Activated CD4-positive, alpha-beta T cell treated with anti-CD3 and anti-CD28 coated beads, Interleukin-2, amount 10 ng/mL, durations not matched to agents 7 days and 5 days (primary cell): ENCODE measurements at regions not wholly inside any gene's neighbourhood (a gene's known extent, or its start where the extent isn't known, plus 50 kb on each side); places are given as distances from the start of the nearest gene placed in this dataset.

ENCODE experiments used
- CTCF ChIA-PET: fragments of 350-600 bp; sonication (Branson Sonifier 250); formaldehyde crosslinking; loops from one replicate; lab custom pipeline; 2021; ENCODE audit warnings: antibody characterized with exemption; lab: Charles Lee
- POLR2A ChIA-PET: fragments of 350-600 bp; sonication (Branson Sonifier 250); formaldehyde crosslinking; loops from one replicate; lab custom pipeline; 2021; ENCODE audit warnings: antibody characterized with exemption; lab: Charles Lee
- DNase-seq: peaks from one replicate; pipeline ENCODE4 v3.0.0-alpha.2; 2020
- H3K27ac Mint-ChIP-seq: one replicate; pipeline ENCODE4 v1.8.0; 2021; ENCODE audit warnings: mild to moderate bottlenecking, moderate library complexity, mixed read lengths
- H3K27me3 Mint-ChIP-seq: one replicate; pipeline ENCODE4 v1.8.0; 2021; ENCODE audit warnings: mixed read lengths
- H3K36me3 Mint-ChIP-seq: one replicate; pipeline ENCODE4 v1.8.0; 2021; ENCODE audit warnings: low read depth, mixed read lengths
- H3K4me1 Mint-ChIP-seq: one replicate; pipeline ENCODE4 v1.8.0; 2021; ENCODE audit warnings: mixed read lengths
- H3K4me3 Mint-ChIP-seq: one replicate; pipeline ENCODE4 v1.8.0; 2021; ENCODE audit warnings: mild to moderate bottlenecking, moderate library complexity, mixed read lengths
- H3K9me3 Mint-ChIP-seq: one replicate; pipeline ENCODE4 v1.8.0; 2021; ENCODE audit warnings: mixed read lengths

DNA sequence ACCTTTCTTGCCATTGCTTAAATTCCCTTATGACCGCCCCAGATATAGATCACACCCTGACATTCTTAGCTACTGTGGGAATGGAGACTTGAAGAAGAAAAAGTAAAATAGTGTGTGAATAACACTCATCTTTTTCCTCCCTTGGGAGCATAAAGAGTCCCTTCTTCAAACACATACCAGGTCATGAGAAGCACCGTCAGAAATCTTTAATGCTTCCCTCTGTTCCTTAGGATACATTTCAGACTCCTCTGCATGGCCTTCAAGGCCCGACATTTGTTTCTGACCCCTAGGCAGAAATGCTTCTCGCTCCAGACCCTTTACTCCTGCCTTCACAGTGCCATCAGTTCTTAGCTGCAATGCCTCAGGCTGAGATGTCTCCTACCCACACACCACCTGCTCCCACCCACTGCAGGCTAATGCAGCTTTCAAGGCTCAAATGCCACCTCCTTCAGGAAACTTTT is 143.8 kb upstream of the IL12A start:
- ChIA-PET CTCF (interaction anchor here (1.2 kb wide), 1 partner anchor 184 kb away, joined by 3 read pairs; no protein-coding TSS in a partner anchor), POLR2A (no interaction called here)
- no peaks in the 10 kb centered on the region for H3K9me3 Mint-ChIP-seq
- H3K36me3 Mint-ChIP-seq = no peaks in the 10 kb centered on the region
- H3K4me1 Mint-ChIP-seq = no peaks in the 10 kb centered on the region
- no peak overlapping the region for H3K27ac Mint-ChIP-seq
- no peak overlapping the region for H3K4me3 Mint-ChIP-seq
- H3K27me3 Mint-ChIP-seq = peaks cover 15% of the 10 kb centered on the region
- DNase-seq = no peak

DNA sequence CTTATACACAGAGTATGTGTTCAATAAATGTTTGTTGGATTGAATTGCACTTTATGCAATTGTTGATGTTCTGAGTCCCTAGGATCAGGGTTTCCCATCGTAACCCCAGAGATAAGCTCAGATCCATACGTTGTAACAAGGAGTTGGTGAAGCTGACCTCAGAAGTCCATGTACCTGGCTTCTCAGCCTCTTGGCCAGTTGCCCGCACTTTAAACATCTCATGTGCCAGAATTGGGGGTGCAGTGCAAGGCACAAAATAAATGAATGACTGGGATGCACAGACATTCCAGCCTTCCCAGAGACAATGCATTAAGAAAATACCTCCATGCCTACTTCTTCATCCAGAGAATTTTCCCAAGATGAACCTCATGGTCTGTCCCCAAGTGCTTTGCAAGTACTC is 142.9 kb upstream of the IL12A start:
- Mint-ChIP-seq H3K27ac (no peak overlapping the region), H3K27me3 (peaks cover 7% of the 10 kb centered on the region), H3K4me3 (no peak overlapping the region), H3K9me3 (no peaks in the 10 kb centered on the region), H3K4me1 (no peaks in the 10 kb centered on the region), H3K36me3 (no peaks in the 10 kb centered on the region)
- no peak for DNase-seq
- ChIA-PET POLR2A (interaction anchor here (0.7 kb wide), 1 partner anchor 290 kb away, joined by 5 read pairs; no protein-coding TSS in a partner anchor), CTCF (no interaction called here)

DNA sequence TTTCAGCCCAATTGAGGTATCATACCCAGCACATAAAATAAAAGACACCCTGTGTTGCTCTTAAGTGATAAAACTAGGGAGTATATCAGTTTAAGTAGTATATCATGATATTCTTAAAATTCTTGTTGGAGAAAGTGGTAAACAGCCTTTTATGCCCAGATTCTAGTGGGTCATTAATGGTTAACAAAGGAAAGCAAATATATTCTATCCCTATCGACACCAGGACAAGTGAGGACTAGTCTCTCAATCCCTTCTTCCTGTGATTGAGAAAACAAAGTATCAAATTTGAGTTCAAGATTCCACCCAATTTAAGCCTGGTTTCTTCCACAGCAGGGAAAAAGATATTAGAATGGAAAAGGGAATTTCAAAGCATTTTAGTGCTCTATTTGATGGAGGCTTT is 142.4 kb upstream of the IL12A start:
- CTCF ChIA-PET = no interaction called here
- Mint-ChIP-seq H3K9me3 (no peaks in the 10 kb centered on the region), H3K4me1 (no peaks in the 10 kb centered on the region)

DNA sequence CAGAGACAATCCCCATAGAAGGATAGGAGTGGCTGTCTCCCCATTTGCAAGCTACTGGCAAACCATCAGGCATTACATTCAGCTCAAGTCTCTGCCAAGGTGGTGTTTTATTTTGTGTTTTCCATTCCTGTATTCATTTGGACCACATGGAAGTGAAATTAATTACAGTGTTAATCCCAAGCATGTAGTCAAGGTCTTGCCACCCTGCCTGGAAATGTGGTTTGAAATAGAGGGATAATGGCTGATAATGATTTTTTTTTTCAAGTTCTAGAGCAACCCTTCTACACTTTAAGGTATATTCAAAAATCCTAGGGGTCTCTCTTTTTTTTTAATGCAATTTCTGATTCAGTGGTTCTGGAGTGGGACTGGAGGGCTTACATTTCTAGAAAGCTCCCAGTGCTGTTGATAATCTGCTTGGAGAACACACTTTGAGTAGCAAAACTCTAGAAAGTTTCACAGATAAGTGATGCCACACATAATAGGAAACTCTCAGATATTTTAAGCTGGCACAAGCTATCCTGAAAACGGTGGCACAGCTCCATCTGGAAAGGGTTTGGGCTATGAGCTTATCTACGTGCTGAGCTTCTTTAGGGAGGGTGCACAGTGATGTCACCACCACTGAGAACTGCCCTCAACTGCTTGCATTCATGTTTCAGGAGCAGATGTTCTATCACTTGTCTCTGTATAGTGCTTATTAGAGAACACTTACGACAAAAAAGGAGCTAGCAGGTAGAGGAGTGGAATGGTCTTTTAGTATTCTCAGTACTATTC is 140.1 kb upstream of the IL12A start:
- no peak overlapping the region for H3K27ac Mint-ChIP-seq
- H3K9me3 Mint-ChIP-seq = no peaks in the 10 kb centered on the region
- POLR2A ChIA-PET = no interaction called here
- no peak overlapping the region for H3K4me3 Mint-ChIP-seq
- no peaks in the 10 kb centered on the region for H3K36me3 Mint-ChIP-seq
- H3K4me1 Mint-ChIP-seq = no peaks in the 10 kb centered on the region
- H3K27me3 Mint-ChIP-seq = peaks cover 16% of the 10 kb centered on the region
- CTCF ChIA-PET = no interaction called here
- DNase-seq = no peak

More for the DNA sequence above, 142.4 kb upstream of the IL12A start:
- Mint-ChIP-seq H3K27ac (no peak overlapping the region), H3K4me3 (no peak overlapping the region), H3K27me3 (peaks cover 4% of the 10 kb centered on the region), H3K36me3 (no peaks in the 10 kb centered on the region)
- DNase-seq = no peak
- POLR2A ChIA-PET = no interaction called here

DNA sequence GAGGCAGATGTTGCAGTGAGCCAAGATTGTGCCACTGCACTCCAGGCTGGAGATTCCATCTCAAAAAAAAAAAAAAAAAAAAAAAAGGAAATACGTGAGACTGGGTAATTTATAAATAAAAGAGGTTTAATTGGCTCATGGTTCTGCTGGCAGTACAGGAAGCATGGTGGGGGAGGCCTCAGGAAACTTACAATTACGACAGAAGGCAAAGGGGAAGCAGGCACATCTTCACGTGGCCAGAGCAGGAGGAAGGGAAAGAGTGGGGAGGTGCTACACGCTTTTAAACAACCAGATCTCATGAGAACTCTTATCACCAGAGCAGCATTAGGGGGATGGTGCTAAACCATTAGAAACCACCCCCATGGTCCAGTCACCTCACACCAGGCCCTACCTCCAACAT is 138.2 kb upstream of the IL12A start:
- H3K27ac Mint-ChIP-seq = no peak overlapping the region
- no peaks in the 10 kb centered on the region for H3K9me3 Mint-ChIP-seq
- POLR2A ChIA-PET = no interaction called here
- peaks cover 19% of the 10 kb centered on the region for H3K27me3 Mint-ChIP-seq
- no peaks in the 10 kb centered on the region for H3K36me3 Mint-ChIP-seq
- DNase-seq = no peak
- no peaks in the 10 kb centered on the region for H3K4me1 Mint-ChIP-seq
- CTCF ChIA-PET = interaction anchor here (0.6 to 0.9 kb wide), 2 partner anchors 14 to 25 kb away, joined by 3 read pairs; no protein-coding TSS in a partner anchor
- no peak overlapping the region for H3K4me3 Mint-ChIP-seq

DNA sequence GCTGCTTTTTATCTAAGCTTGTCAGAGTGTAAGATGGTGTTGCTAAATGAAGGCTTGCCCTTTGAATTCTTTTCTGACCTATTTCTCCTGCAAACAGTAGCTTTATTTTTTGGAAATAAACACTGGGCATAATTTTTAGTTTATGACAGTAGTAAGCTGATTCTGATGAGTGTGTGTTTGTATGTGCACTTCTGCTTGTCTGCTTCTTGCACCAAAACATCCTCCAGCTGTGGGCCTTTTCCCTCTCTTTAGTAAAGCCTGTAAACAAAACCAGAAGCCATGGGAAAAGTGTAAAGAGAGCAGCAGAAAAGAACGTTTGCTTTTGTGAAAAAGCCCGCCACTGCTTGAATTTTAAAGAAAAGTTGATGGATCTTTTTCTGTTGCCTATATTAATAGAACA is 136.4 kb upstream of the IL12A start:
- POLR2A ChIA-PET = no interaction called here
- Mint-ChIP-seq H3K27ac (no peak overlapping the region), H3K9me3 (no peaks in the 10 kb centered on the region), H3K4me1 (peaks cover 4% of the 10 kb centered on the region), H3K27me3 (peaks cover 29% of the 10 kb centered on the region), H3K4me3 (no peak overlapping the region), H3K36me3 (no peaks in the 10 kb centered on the region)
- CTCF ChIA-PET = interaction anchor here (1.0 kb wide), 1 partner anchor 27 kb away, joined by 3 read pairs; no protein-coding TSS in a partner anchor
- DNase-seq = no peak

DNA sequence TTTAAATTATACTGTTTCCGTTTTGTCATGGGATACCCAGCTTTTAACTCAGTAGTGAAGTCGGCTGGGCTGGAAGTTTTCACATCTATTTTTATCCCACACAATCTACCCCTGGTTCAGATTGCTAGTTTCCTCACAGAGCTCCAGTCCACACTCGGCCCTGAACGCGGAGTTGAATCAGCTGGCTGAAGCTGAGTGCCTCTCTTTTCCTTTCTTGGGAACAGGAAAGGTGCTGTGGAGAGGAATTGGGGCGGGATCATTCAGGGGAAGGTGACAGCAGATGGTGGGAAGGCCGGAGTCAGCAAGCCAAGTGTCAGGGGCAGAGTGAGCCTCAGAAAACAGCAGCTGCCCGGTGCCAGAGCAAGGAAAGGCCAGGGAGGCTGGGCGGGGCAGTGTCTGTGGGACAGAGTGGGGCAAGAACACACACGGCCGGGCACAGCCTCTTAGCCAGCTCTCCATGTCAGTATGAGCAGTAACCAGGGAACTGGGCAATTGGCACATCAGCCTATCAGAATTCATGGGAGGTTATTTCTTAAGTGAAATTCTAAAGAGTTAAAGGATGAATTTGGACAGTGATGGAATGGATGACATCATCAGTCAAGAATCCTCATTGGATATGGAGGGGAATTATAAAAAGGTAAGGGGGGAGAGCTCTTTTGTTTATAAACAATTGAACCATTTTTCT is 135.7 kb upstream of the IL12A start:
- POLR2A ChIA-PET = no interaction called here
- CTCF ChIA-PET = interaction anchor here (0.7 to 1.0 kb wide), 2 partner anchors 11 to 28 kb away, joined by 3 read pairs; no protein-coding TSS in a partner anchor
- H3K9me3 Mint-ChIP-seq = no peaks in the 10 kb centered on the region
- H3K27ac Mint-ChIP-seq = no peak overlapping the region
- peaks cover 5% of the 10 kb centered on the region for H3K4me1 Mint-ChIP-seq
- no peak for DNase-seq
- H3K4me3 Mint-ChIP-seq = no peak overlapping the region
- H3K36me3 Mint-ChIP-seq = no peaks in the 10 kb centered on the region
- H3K27me3 Mint-ChIP-seq = peaks cover 32% of the 10 kb centered on the region

DNA sequence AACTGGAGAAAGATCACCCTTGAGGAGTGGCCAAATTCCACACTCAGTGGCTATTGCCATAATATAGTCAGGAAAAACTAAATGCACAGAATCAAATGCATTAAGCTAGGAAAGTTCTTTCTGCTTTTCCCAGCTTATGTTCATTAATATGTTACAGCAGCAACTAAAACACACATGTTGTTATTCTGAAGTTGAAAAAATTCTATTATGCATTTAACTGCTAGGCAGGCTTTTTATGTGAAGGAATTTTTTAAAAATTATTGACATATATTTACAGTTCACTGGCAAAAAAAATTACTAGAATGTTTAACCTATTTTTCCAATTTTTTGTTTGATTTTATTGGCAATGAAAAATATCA is 135.2 kb upstream of the IL12A start:
- Mint-ChIP-seq H3K27me3 (peaks cover 32% of the 10 kb centered on the region), H3K36me3 (no peaks in the 10 kb centered on the region), H3K4me1 (peaks cover 5% of the 10 kb centered on the region), H3K4me3 (no peak overlapping the region), H3K9me3 (no peaks in the 10 kb centered on the region), H3K27ac (no peak overlapping the region)
- DNase-seq = no peak
- ChIA-PET POLR2A (no interaction called here), CTCF (no interaction called here)

DNA sequence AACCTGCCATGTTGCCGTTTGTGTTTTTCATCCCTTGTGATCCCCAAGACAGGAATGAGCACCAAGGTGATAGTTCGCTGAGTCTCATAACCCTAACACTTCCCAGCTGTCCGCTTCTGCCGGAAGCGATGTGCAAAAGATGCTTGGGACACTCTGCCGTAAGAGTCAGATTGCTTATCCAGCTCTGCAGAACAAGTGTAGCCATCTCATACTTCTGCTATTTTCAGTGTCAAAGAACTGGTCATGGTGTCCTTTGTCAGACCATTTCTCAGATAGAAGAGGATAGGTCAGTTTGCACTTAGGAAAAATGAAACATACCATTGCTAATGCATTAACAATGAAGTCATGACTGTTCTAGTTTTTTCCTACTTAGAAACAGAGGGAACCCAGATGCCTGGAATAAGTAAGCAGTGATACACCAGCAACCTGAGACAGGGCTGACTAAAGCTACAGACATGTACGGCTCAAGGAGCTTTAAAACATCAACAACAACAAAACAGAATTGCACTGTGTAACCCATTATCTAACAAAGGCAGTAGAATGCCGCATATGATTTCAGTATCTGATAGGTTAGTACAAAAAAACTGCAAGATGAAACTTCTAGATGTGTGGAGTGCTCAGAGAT is 134.0 kb upstream of the IL12A start:
- peaks cover 5% of the 10 kb centered on the region for H3K4me1 Mint-ChIP-seq
- no peak for DNase-seq
- H3K27me3 Mint-ChIP-seq = peaks cover 32% of the 10 kb centered on the region
- ChIA-PET CTCF (no interaction called here), POLR2A (no interaction called here)
- no peaks in the 10 kb centered on the region for H3K36me3 Mint-ChIP-seq
- H3K9me3 Mint-ChIP-seq = no peaks in the 10 kb centered on the region
- no peak overlapping the region for H3K27ac Mint-ChIP-seq
- no peak overlapping the region for H3K4me3 Mint-ChIP-seq

DNA sequence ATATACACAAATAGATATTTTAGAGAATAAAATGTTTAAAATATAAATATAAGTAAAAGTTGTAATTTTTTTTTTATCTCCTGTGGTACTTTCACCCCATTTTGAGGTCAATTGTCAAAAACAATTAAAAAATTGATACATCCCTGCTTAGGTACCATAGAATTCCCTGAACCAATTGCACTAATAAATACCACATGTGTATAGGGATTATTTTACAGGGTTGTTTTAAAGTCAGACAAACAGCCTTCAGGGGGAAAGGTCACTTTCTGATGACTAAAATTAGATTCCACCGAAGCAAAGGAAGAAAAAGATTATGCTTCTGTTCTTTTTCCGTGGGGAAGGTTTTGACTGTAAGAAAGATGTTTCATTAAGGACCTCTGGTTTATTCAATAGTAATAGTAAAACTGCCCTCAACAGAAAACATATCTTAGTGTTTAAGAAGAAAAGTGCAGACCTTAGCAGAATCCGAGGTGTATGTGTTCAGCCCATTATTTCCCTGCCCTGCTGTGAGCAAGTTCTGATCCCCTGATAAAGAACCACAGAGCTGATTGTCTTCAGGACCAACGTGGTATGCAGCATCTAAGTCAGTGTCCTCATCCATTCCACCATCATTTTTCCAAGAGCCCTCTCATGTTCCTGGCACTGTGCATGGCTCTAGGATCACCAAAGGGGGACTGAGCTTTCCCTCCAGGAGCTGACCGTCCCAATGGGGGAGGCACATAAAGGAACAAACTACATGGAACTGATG is 132.9 kb upstream of the IL12A start:
- Mint-ChIP-seq H3K27me3 (peaks cover 32% of the 10 kb centered on the region), H3K4me1 (peaks cover 5% of the 10 kb centered on the region), H3K36me3 (no peaks in the 10 kb centered on the region), H3K27ac (no peak overlapping the region), H3K4me3 (no peak overlapping the region), H3K9me3 (no peaks in the 10 kb centered on the region)
- CTCF ChIA-PET = no interaction called here
- no peak for DNase-seq
- POLR2A ChIA-PET = no interaction called here

DNA sequence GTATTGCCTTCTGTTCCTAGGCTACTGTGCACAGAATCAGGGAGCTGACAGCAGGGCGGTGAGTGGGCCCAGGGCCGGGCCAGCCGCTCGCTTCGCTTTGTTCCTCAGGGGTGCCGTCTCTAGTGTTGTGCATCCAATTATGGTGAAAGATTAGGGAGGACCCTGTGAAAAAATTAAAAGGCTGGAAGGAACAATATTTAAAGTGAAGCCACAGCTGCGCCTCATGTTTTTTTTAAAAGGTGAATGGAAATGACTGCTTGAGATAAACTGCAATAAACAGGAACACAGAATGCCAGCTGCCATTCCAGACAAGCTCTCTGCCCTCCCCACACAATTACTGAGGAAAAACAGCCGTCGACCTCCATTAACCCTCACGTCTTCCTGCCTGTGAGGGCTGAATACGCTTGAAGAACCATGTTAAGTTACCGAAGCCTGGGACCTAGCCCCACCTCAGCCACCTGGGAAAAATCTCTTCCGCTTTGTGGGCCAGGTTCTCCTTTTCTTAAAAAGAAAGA is 132.0 kb upstream of the IL12A start:
- H3K27ac Mint-ChIP-seq = no peak overlapping the region
- POLR2A ChIA-PET = no interaction called here
- H3K27me3 Mint-ChIP-seq = peaks cover 34% of the 10 kb centered on the region
- H3K9me3 Mint-ChIP-seq = no peaks in the 10 kb centered on the region
- no peaks in the 10 kb centered on the region for H3K36me3 Mint-ChIP-seq
- no peak overlapping the region for H3K4me3 Mint-ChIP-seq
- CTCF ChIA-PET = no interaction called here
- peaks cover 5% of the 10 kb centered on the region for H3K4me1 Mint-ChIP-seq
- DNase-seq = no peak

DNA sequence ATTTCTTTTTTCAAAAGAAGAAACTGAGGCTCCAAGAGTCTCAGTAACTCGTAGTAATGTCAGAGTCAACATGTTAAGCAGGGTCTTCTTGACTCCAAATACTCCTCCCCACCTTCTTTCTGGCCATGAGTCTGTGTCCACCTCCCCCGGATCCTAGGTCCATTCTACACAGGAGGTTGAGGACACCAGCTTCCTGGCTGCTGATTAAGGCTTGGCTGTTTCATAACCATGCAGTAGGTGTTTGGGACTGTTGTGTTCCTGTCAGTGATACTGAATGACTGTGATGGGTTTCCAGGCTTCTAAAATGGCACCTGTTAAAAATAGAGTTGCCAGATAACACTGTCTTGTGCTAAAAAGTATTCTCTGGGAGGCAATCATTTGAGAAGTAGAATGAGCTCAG is 130.8 kb upstream of the IL12A start:
- Mint-ChIP-seq H3K9me3 (no peaks in the 10 kb centered on the region), H3K36me3 (no peaks in the 10 kb centered on the region), H3K4me3 (no peak overlapping the region), H3K27ac (no peak overlapping the region), H3K27me3 (peaks cover 30% of the 10 kb centered on the region), H3K4me1 (peaks cover 5% of the 10 kb centered on the region)
- ChIA-PET POLR2A (no interaction called here), CTCF (interaction anchor here (0.6 kb wide), 1 partner anchor 404 kb away, joined by 3 read pairs; no protein-coding TSS in a partner anchor)
- DNase-seq = no peak
